ENCODE measurements at regions not wholly inside any gene's neighbourhood (a gene's known extent, or its start where the extent isn't known, plus 50 kb on each side); places are given as distances from the start of the nearest gene placed in this dataset.

DNA sequence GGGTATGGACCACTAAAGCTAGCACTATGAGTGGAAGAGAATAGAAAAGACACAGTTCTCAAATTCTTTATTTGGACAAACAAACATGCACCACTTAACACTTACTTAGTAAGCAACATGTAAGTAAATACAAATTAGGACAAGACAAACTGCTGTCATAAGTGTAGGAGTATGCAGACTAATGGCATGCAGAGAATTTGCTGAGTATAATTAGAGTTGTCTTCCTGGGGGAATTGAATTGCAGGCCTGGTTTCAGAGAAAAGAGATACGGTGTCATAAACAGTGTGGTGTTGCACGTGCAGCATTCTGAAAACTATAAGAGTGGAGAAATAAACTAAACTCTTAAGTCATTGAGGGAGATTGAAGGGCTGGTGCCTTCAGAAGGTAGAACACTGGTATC is 125.2 kb upstream of the EYA4 start:
- no peak overlapping the region for H3K4me3 ChIP-seq (ENCODE audit: insufficient read depth, low read length)

DNA sequence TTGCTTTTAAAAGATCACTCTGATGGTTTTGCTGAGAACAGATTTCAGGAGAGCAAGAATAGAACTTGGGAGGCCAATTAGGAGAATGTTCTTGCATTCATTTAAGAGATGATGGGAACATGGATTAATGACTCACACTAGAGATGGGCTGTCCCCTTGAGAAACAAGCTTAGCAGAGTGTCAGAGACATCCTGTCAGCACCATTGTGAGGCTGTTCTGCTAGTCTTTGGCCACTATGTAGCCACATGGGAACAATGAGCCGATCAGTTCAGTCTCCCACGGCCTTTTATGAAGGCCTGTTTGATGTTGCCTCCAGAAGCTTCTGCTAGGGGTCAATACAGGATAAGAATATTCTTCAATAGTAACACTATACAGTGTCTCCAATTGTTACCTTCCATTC is 113.0 kb upstream of the EYA4 start:
- no peaks in the 10 kb centered on the region for H3K36me3 ChIP-seq (ENCODE audit: insufficient read depth, low read length)
- no peaks in the 10 kb centered on the region for H3K79me2 ChIP-seq (ENCODE audit: insufficient read depth, low read length)
- no peak overlapping the region for H3K4me2 ChIP-seq (ENCODE audit: insufficient read depth, low read length)
- H2AFZ ChIP-seq (ENCODE audit: low read length) = no peak overlapping the region
- H3K4me1 ChIP-seq (ENCODE audit: insufficient read depth, low read length) = no peaks in the 10 kb centered on the region
- no peak overlapping the region for H3K4me3 ChIP-seq (ENCODE audit: insufficient read depth, low read length)
- DNase-seq (ENCODE audit: insufficient read length, low spot score, missing footprints) = no peak
- H4K20me1 ChIP-seq (ENCODE audit: insufficient read depth, low read length) = no peaks in the 10 kb centered on the region
- TF ChIP-seq, protein P1, sequence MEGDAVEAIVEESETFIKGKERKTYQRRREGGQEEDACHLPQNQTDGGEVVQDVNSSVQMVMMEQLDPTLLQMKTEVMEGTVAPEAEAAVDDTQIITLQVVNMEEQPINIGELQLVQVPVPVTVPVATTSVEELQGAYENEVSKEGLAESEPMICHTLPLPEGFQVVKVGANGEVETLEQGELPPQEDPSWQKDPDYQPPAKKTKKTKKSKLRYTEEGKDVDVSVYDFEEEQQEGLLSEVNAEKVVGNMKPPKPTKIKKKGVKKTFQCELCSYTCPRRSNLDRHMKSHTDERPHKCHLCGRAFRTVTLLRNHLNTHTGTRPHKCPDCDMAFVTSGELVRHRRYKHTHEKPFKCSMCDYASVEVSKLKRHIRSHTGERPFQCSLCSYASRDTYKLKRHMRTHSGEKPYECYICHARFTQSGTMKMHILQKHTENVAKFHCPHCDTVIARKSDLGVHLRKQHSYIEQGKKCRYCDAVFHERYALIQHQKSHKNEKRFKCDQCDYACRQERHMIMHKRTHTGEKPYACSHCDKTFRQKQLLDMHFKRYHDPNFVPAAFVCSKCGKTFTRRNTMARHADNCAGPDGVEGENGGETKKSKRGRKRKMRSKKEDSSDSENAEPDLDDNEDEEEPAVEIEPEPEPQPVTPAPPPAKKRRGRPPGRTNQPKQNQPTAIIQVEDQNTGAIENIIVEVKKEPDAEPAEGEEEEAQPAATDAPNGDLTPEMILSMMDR (IDR thresholded peaks at IDR 0.05; ENCODE audit: extremely low read depth, low read depth, low read length) = no peak
- H3K9me3 ChIP-seq (ENCODE audit: low read depth, low read length) = no peaks in the 10 kb centered on the region
- H3K27me3 ChIP-seq (ENCODE audit: insufficient read depth, low read length) = no peaks in the 10 kb centered on the region
- H3K27ac ChIP-seq (ENCODE audit: low read depth, low read length) = no peak overlapping the region

More for the DNA sequence above, 125.2 kb upstream of the EYA4 start:
- peaks cover 3% of the 10 kb centered on the region for H3K27me3 ChIP-seq (ENCODE audit: insufficient read depth, low read length)
- H3K9me3 ChIP-seq (ENCODE audit: low read depth, low read length) = no peaks in the 10 kb centered on the region
- H3K79me2 ChIP-seq (ENCODE audit: insufficient read depth, low read length) = no peaks in the 10 kb centered on the region
- TF ChIP-seq, protein P1 (IDR thresholded peaks at IDR 0.05; ENCODE audit: extremely low read depth, low read depth, low read length) = no peak
- no peaks in the 10 kb centered on the region for H3K36me3 ChIP-seq (ENCODE audit: insufficient read depth, low read length)
- no peaks in the 10 kb centered on the region for H4K20me1 ChIP-seq (ENCODE audit: insufficient read depth, low read length)
- DNase-seq (ENCODE audit: insufficient read length, low spot score, missing footprints) = no peak
- no peak overlapping the region for H2AFZ ChIP-seq (ENCODE audit: low read length)
- no peak overlapping the region for H3K4me2 ChIP-seq (ENCODE audit: insufficient read depth, low read length)
- no peak overlapping the region for H3K27ac ChIP-seq (ENCODE audit: low read depth, low read length)
- H3K4me1 ChIP-seq (ENCODE audit: insufficient read depth, low read length) = no peaks in the 10 kb centered on the region

DNA sequence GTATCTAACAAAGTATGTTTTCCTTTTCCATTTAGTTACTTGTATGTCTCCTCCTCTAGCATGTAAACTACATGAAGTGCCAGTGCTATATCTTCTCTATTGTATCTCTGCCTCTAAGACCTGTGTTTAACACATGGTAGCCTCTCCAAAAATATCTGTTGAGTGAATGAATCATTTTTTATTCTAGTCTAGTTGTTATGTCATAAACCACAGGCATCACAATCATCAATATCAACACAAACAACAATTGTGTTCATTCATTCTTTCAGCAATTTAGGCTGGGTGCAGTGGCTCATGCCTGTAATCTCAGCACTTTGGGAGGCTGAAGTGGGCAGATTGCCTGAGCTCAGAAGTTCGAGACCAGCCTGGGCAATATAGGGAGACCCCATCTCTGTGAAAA is 111.6 kb upstream of the EYA4 start:
- Histone ChIP-seq H3K36me3 (ENCODE audit: insufficient read depth, low read length) (no peaks in the 10 kb centered on the region), H3K79me2 (ENCODE audit: insufficient read depth, low read length) (no peaks in the 10 kb centered on the region), H3K4me1 (ENCODE audit: insufficient read depth, low read length) (no peaks in the 10 kb centered on the region), H3K27me3 (ENCODE audit: insufficient read depth, low read length) (no peaks in the 10 kb centered on the region), H3K4me3 (ENCODE audit: insufficient read depth, low read length) (no peak overlapping the region), H2AFZ (ENCODE audit: low read length) (no peak overlapping the region), H3K4me2 (ENCODE audit: insufficient read depth, low read length) (no peak overlapping the region), H4K20me1 (ENCODE audit: insufficient read depth, low read length) (no peaks in the 10 kb centered on the region), H3K9me3 (ENCODE audit: low read depth, low read length) (no peaks in the 10 kb centered on the region), H3K27ac (ENCODE audit: low read depth, low read length) (no peak overlapping the region)
- no peak for DNase-seq (ENCODE audit: insufficient read length, low spot score, missing footprints)
- TF ChIP-seq, protein P1 (IDR thresholded peaks at IDR 0.05; ENCODE audit: extremely low read depth, low read depth, low read length) = no peak

DNA sequence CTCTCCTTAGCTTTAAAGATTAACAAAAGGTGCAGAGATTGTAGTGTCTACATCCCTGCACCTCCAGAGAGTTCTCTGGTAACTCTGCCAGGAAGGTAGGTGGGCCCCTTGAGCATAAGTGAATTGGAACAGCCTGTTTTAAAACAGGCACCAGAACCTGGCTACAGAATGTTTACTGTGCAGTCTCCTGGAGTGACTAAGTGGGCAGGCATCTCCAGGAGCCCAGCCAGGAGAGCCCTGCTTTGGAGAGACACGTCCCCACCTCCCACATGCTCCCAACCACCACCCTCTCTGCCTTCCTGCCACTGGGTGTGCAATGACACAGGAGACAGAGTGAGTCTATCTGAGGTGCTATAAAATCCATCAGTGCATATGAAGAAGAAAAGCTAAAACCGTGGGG is 110.3 kb upstream of the EYA4 start:
- H3K4me3 ChIP-seq (ENCODE audit: insufficient read depth, low read length) = no peak overlapping the region
- no peaks in the 10 kb centered on the region for H3K36me3 ChIP-seq (ENCODE audit: insufficient read depth, low read length)
- TF ChIP-seq, protein P1 (IDR thresholded peaks at IDR 0.05; ENCODE audit: extremely low read depth, low read depth, low read length) = no peak
- no peaks in the 10 kb centered on the region for H4K20me1 ChIP-seq (ENCODE audit: insufficient read depth, low read length)
- H2AFZ ChIP-seq (ENCODE audit: low read length) = no peak overlapping the region
- peak; percentile 29 for DNase-seq (ENCODE audit: insufficient read length, low spot score, missing footprints)
- H3K4me1 ChIP-seq (ENCODE audit: insufficient read depth, low read length) = no peaks in the 10 kb centered on the region
- no peaks in the 10 kb centered on the region for H3K79me2 ChIP-seq (ENCODE audit: insufficient read depth, low read length)
- no peaks in the 10 kb centered on the region for H3K9me3 ChIP-seq (ENCODE audit: low read depth, low read length)
- H3K27me3 ChIP-seq (ENCODE audit: insufficient read depth, low read length) = no peaks in the 10 kb centered on the region
- no peak overlapping the region for H3K4me2 ChIP-seq (ENCODE audit: insufficient read depth, low read length)
- no peak overlapping the region for H3K27ac ChIP-seq (ENCODE audit: low read depth, low read length)

Measured in osteoblast (primary cell).